Upper lobe of left lung (tissue), 6 donors: ENCODE measurements at regions not wholly inside any gene's neighbourhood (a gene's known extent, or its start where the extent isn't known, plus 50 kb on each side); places are given as distances from the start of the nearest gene placed in this dataset.

Experiments used
- ATAC-seq, 2 donors: fragments of 200-7000 bp; cut with Tn5 transposase; one replicate each; pipeline ENCODE4 v1.9.1; 2022; ENCODE audit warnings: mild to moderate bottlenecking in 2 of 2, moderate library complexity in 2 of 2; ENCODE audit not compliant: low FRiP score in 2 of 2
- DNase-seq, 2 donors: peaks; one replicate each; pipeline ENCODE4 v3.0.0-alpha.2; 2019 to 2020
- H3K27ac ChIP-seq, 4 donors: fragments of 200-600 bp; sonication (generic); one replicate each; pipeline ENCODE4 v1.5.1; 2016 to 2019
- H3K27me3 ChIP-seq, 4 donors: fragments of 200-600 bp; sonication (generic); one replicate each; pipeline ENCODE4 v1.5.1; 2017 to 2019
- H3K36me3 ChIP-seq, 4 donors: fragments of 200-600 bp; sonication (generic); one replicate each; pipeline ENCODE4 v1.5.1; 2016 to 2019
- H3K4me1 ChIP-seq, 4 donors: fragments of 200-600 bp; sonication (generic); one replicate each; pipeline ENCODE4 v1.5.1; 2018 to 2019
- H3K4me3 ChIP-seq, 4 donors: fragments of 200-600 bp; sonication (generic); one replicate each; pipeline ENCODE4 v1.5.1; 2017 to 2019; ENCODE audit warnings: mild to moderate bottlenecking in 2 of 4, moderate library complexity in 1 of 4
- H3K9me3 ChIP-seq, 4 donors: fragments of 200-600 bp; sonication (generic); one replicate each; pipeline ENCODE4 v1.5.1; 2018 to 2019
- CTCF ChIP-seq, 6 experiments: fragments of 450-650 bp in 4 of 6; fragments of 200-600 bp in 2 of 6; sonication (generic) in 2 of 6; IDR thresholded peaks; one replicate each; pipeline ENCODE4 v1.5.1; 2016 to 2019; ENCODE audit warnings: antibody characterized with exemption in 6 of 6
- EP300 ChIP-seq, 4 donors: sonication (generic); formaldehyde crosslinking; IDR thresholded peaks; one replicate each; pipeline ENCODE4 v1.5.1; 2017; ENCODE audit warnings: antibody characterized with exemption in 4 of 4, control low read depth in 2 of 4
- POLR2A ChIP-seq, 4 donors: fragments of 450-650 bp; IDR thresholded peaks; one replicate each; pipeline ENCODE4 v1.5.1; 2016 to 2017; ENCODE audit warnings: antibody characterized with exemption in 4 of 4, mild to moderate bottlenecking in 2 of 4
- POLR2AphosphoS5 ChIP-seq, 2 donors: sonication (generic); formaldehyde crosslinking; IDR thresholded peaks; one replicate each; pipeline ENCODE4 v1.5.1; 2017; ENCODE audit warnings: antibody characterized with exemption in 2 of 2
- WGBS, 2 donors: methylation state at CpG; one replicate each; pipeline ENCODE4 v1.1.5; 2017 to 2018; 5-methylcytosine and 5-hydroxymethylcytosine counted together
- donor health status: DM: no; HTN: no; CAD: no; lungs with moderate emphysema.
- donor health status: DM: no; HTN: yes; CAD: no; lungs with severe emphysema.

DNA sequence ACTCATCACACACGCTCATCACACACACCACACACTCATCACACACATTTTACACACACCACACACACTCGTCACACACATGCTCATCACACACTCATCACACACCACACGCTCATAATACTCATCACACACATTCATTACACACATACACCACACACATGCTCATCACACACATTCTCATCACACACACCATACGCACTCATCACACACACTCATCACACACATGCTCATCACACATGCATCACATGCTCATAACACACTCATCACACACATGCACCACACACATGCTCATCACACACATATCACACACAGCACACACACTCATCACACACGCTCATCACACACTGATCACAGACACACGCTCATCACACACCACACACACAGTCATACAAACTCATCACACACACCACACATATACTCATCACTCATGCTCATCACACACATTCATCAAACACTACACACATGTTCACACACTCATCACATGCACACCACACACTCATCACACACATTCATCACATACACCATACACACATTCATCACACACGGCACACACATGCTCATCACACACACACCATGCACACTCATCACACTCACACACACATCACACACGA is 247.1 kb upstream of the SGCG start:
- H3K9me3 ChIP-seq, result no peaks in the 10 kb centered on the region
- H3K36me3 ChIP-seq, result no peaks in the 10 kb centered on the region
- H3K27me3 ChIP-seq, result no peaks in the 10 kb centered on the region
- no peak overlapping the region for H3K4me3 ChIP-seq
- no peaks in the 10 kb centered on the region for H3K4me1 ChIP-seq
- WGBS, 2 donors, result 82 to 88% methylated on average over 8 of the region's 8 CpGs
- no peak for DNase-seq
- no peak overlapping the region for H3K27ac ChIP-seq
- no peak for TF ChIP-seq POLR2A (IDR thresholded peaks at IDR 0.05)
- no peak for TF ChIP-seq POLR2AphosphoS5 (IDR thresholded peaks at IDR 0.05)
- TF ChIP-seq EP300 (IDR thresholded peaks at IDR 0.05), result no peak
- no peak for TF ChIP-seq CTCF (IDR thresholded peaks at IDR 0.05)
- no peak for ATAC-seq

GRCh38 chr13:22934744-22935523 is 245.8 kb upstream of the SGCG start:
- Histone ChIP-seq H3K4me3 (no peak overlapping the region), H3K9me3 (no peaks in the 10 kb centered on the region), H3K27me3 (no peaks in the 10 kb centered on the region), H3K27ac (no peak overlapping the region), H3K36me3 (no peaks in the 10 kb centered on the region), H3K4me1 (no peaks in the 10 kb centered on the region)
- WGBS, 2 donors, result 91 to 95% methylated on average over 17 to 19 of the region's 25 CpGs
- DNase-seq (peak in 1 of 2 donors; percentile 53), ATAC-seq (no peak)
- TF ChIP-seq EP300 (IDR thresholded peaks at IDR 0.05) (no peak), POLR2AphosphoS5 (IDR thresholded peaks at IDR 0.05) (no peak), POLR2A (IDR thresholded peaks at IDR 0.05) (no peak)

- ATAC-seq, result no peak
- H3K36me3 ChIP-seq, result no peaks in the 10 kb centered on the region
- H3K4me3 ChIP-seq, result no peak overlapping the region
- no peaks in the 10 kb centered on the region for H3K27me3 ChIP-seq
- no peak overlapping the region for H3K27ac ChIP-seq
- H3K4me1 ChIP-seq, result no peaks in the 10 kb centered on the region
- H3K9me3 ChIP-seq, result no peaks in the 10 kb centered on the region
- no peak for DNase-seq
- 76 to 78% methylated on average over 5 to 7 of the region's 11 CpGs for WGBS, 2 donors
- no peak for TF ChIP-seq CTCF (IDR thresholded peaks at IDR 0.05)
- TF ChIP-seq POLR2A (IDR thresholded peaks at IDR 0.05), result no peak
- no peak for TF ChIP-seq POLR2AphosphoS5 (IDR thresholded peaks at IDR 0.05)
- TF ChIP-seq EP300 (IDR thresholded peaks at IDR 0.05), result no peak
Measured at GRCh38 chr13:22936228-22936627, 244.6 kb upstream of the SGCG start.

GRCh38 chr13:22937241-22937640 is 243.5 kb upstream of the SGCG start:
- DNase-seq (no peak), ATAC-seq (no peak)
- Histone ChIP-seq H3K36me3 (no peaks in the 10 kb centered on the region), H3K27ac (no peak overlapping the region), H3K9me3 (no peaks in the 10 kb centered on the region), H3K4me3 (no peak overlapping the region), H3K4me1 (no peaks in the 10 kb centered on the region), H3K27me3 (no peaks in the 10 kb centered on the region)
- WGBS, 2 donors, result 94 to 97% methylated on average over 12 to 13 of the region's 13 CpGs
- TF ChIP-seq CTCF (IDR thresholded peaks at IDR 0.05) (no peak), EP300 (IDR thresholded peaks at IDR 0.05) (no peak), POLR2AphosphoS5 (IDR thresholded peaks at IDR 0.05) (no peak)

- Histone ChIP-seq H3K4me1 (no peaks in the 10 kb centered on the region), H3K4me3 (no peak overlapping the region), H3K27me3 (no peaks in the 10 kb centered on the region), H3K9me3 (no peaks in the 10 kb centered on the region), H3K36me3 (no peaks in the 10 kb centered on the region), H3K27ac (no peak overlapping the region)
- DNase-seq, result no peak
- TF ChIP-seq POLR2A (IDR thresholded peaks at IDR 0.05) (no peak), POLR2AphosphoS5 (IDR thresholded peaks at IDR 0.05) (no peak), CTCF (IDR thresholded peaks at IDR 0.05) (no peak), EP300 (IDR thresholded peaks at IDR 0.05) (no peak)
- ATAC-seq, result no peak
- WGBS, 2 donors, result 89 to 93% methylated on average over 5 of the region's 5 CpGs
Measured at GRCh38 chr13:22937953-22938352, 242.8 kb upstream of the SGCG start.
